Ectodermal cell (in vitro differentiated cells): ENCODE measurements at regions not wholly inside any gene's neighbourhood (a gene's known extent, or its start where the extent isn't known, plus 50 kb on each side); places are given as distances from the start of the nearest gene placed in this dataset.

Source experiments
- H3K27ac ChIP-seq: 2 replicates; pipeline ENCODE4 v1.7.0; 2013; ENCODE audit warnings: mild to moderate bottlenecking, low read depth, low read length; ENCODE audit not compliant: insufficient read depth, poor library complexity, severe bottlenecking
- H3K27me3 ChIP-seq: 2 replicates; pipeline ENCODE4 v1.7.0; 2013; ENCODE audit warnings: mild to moderate bottlenecking, low read length; ENCODE audit not compliant: insufficient read depth, control insufficient read depth, poor library complexity, severe bottlenecking
- H3K36me3 ChIP-seq: one replicate; pipeline ENCODE4 v1.7.0; 2013; ENCODE audit warnings: low read length; ENCODE audit not compliant: control insufficient read depth, insufficient read depth
- H3K4me1 ChIP-seq: one replicate; pipeline ENCODE4 v1.7.0; 2013; ENCODE audit warnings: low read length; ENCODE audit not compliant: control insufficient read depth, insufficient read depth
- H3K4me3 ChIP-seq: 2 replicates; pipeline ENCODE4 v1.7.0; 2013; ENCODE audit warnings: low read depth, low read length, control low read depth; ENCODE audit not compliant: insufficient read depth
- H3K9me3 ChIP-seq: 2 replicates; pipeline ENCODE4 v1.7.0; 2013; ENCODE audit warnings: mild to moderate bottlenecking, low read length, moderate library complexity; ENCODE audit not compliant: control insufficient read depth
- WGBS, 2 experiments: methylation state at CpG; one replicate each; pipeline ENCODE4 v1.1.7; 2013; ENCODE audit warnings: missing lambda C conversion rate in 2 of 2; 5-methylcytosine and 5-hydroxymethylcytosine counted together

DNA sequence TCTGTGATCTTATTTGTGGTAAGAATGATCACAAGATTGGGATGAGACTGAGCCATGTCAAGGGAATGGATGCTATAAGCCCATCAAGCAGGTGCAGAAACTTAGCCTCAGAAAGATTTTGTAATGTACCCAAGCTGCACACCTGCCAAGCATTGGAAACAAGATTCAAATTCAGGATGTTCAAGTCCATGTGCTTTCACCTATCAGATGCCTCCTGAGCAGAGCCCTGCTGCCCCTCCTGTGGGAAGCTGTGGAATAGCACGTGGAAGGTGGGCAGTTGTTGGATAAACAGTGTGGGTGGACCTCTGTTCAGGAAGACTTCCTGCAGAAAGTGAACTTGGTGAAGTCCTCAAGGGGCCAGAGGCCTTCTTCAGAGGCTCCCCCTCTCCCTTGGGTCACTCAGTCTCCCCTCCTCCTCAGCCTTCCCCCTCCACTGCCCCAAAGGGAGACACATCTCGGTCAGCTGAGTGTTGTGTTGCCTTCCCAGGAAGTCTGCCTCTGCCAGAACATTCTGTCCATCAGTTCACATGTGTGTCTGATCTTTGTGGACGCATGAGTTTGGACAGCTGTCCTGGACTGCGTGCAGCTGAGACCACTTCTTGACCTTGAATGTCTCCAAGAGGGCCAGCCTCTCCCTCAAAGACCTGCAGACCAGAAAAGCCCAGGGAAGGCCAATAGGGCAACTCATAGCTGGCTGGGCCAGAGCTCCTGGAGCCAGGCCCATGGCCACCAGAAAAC, 186.1 kb downstream of the INHBB start:
- H3K27me3 ChIP-seq = no peaks in the 10 kb centered on the region
- 78 to 79% methylated on average over 4 of the region's 4 CpGs for WGBS, 2 experiments
- no peak overlapping the region for H3K4me3 ChIP-seq
- no peak overlapping the region for H3K27ac ChIP-seq
- peaks cover 3% of the 10 kb centered on the region for H3K9me3 ChIP-seq
- H3K4me1 ChIP-seq = no peaks in the 10 kb centered on the region
- H3K36me3 ChIP-seq = no peaks in the 10 kb centered on the region

DNA sequence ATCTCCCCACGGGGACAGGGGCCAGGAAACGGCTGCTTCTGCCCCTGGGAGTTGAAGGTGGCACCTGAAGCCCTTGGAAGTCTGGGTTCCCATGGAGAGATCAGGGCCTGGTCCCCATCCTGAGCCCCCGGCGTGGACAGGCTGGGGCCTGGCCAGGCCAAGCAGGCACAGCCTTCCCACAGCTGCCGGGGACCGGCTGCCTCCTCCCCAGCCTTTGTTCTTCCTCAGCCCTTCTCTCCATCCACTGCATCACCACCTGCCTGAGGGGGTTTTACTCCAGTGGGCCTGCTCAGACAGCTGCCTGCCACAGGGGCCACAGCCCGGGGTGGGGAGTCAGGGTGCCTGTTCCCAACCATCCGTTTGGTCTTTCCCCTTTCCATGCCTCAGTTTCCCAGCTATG, 187.7 kb downstream of the INHBB start:
- 90 to 92% methylated on average over 8 of the region's 8 CpGs for WGBS, 2 experiments
- no peaks in the 10 kb centered on the region for H3K27me3 ChIP-seq
- H3K4me1 ChIP-seq = no peaks in the 10 kb centered on the region

DNA sequence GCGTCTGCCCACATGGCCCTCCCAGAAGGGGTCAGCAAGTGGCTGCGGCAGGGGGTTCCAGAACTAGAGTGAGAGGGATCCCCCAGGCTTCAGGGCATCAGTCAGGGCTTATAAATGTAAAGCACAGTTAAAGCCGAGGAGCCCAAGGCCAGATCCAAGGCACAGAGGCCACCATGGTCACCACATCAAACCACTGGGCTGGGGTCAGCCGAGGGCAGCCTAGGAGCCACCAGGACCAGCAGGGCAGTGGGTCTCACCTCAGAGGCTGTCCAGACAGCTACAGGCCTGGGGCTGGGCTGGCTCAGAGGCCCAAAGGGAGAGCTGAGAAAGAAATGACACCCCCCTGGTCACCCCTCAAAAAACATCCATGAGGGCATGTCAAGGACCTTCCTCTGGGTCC, 188.5 kb downstream of the INHBB start:
- no peak overlapping the region for H3K4me3 ChIP-seq
- 92 to 96% methylated on average over 4 of the region's 4 CpGs for WGBS, 2 experiments
- H3K9me3 ChIP-seq = peaks cover 3% of the 10 kb centered on the region
- H3K36me3 ChIP-seq = no peaks in the 10 kb centered on the region
- H3K27me3 ChIP-seq = no peaks in the 10 kb centered on the region
- no peaks in the 10 kb centered on the region for H3K4me1 ChIP-seq
- H3K27ac ChIP-seq = no peak overlapping the region

More for the DNA sequence above, 187.7 kb downstream of the INHBB start:
- Histone ChIP-seq H3K36me3 (no peaks in the 10 kb centered on the region), H3K9me3 (peaks cover 3% of the 10 kb centered on the region), H3K27ac (no peak overlapping the region), H3K4me3 (no peak overlapping the region)

DNA sequence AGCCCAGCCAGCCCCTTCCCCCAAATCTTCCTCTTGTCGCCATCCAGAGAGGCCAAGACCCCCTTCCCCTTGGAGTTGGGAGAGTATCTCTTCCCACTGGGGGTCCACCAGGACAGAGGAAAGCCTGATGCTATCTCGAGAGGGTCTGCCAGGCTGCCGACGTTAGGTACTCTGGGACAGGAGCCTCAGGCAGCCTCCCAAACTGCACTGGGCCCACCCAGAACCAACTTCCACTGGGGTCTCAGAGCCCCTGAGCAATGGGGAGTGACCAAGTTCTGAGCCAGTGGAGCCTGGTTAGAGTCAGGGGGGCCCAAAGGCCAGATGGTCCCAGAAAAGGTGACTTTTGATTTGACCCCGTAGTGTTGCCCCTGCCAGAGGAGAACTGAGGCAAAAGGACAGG, 189.1 kb downstream of the INHBB start:
- H3K9me3 ChIP-seq = peaks cover 3% of the 10 kb centered on the region
- H3K4me1 ChIP-seq = peaks cover 2% of the 10 kb centered on the region
- H3K4me3 ChIP-seq = no peak overlapping the region
- no peaks in the 10 kb centered on the region for H3K27me3 ChIP-seq
- WGBS, 2 experiments = 88 to 93% methylated on average over 5 of the region's 5 CpGs
- H3K27ac ChIP-seq = no peak overlapping the region
- H3K36me3 ChIP-seq = no peaks in the 10 kb centered on the region

DNA sequence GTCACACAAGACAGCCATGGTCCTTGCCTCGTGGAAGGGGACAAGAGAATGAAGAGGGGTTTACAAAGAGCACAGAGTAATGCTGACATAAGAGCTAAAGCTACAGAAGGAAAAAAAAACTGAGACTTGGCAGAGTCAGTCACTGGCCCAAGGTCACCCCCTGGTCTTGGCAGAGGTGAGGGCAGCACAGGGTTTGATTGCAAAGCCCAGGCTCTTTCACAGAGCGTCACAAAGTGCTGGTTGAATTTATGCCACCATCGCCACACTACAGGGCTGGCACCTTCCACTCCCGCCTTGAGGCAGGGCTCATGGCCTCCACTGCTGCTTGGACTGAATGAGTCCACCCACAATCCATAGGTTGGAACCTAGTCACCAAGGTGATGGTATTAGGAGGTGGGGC, 190.2 kb downstream of the INHBB start:
- Histone ChIP-seq H3K36me3 (no peaks in the 10 kb centered on the region), H3K27ac (no peak overlapping the region), H3K9me3 (no peaks in the 10 kb centered on the region), H3K4me3 (no peak overlapping the region), H3K4me1 (peaks cover 13% of the 10 kb centered on the region), H3K27me3 (no peaks in the 10 kb centered on the region)
- WGBS, 2 experiments = 87 to 95% methylated on average over 4 of the region's 4 CpGs

DNA sequence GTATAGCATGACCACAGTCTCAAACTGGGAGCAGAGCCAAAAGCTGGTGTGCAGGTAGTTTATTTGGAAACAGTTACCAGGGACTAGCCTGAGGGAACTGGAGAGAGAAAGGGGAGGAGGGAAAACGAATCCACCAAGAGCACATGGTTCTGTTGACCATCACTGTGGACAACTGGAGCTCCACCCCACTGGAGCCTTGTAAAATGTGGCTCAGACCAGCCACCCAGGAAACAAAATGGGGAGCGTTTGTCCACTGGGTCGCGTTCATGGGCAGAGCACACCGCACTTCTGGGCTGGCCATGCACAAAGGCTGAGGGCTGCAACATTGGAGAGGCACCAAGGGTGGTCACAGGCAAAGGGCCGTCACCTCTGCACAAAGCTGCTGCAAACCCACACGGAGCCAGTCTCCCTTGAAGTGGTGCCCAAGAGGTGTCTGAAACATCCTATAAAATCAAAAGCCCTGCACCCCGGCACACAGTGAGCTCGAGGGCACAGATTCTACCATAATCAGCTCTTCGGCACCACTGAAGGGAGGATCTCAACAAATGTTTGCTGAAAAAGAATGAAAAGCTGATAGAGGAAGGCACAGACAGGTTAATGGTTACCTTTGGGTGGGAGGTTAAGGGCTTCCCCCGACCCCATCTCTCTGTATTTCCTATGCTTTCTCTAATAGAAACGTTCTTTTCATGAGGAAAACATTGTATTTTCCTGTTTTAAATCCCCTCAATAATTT, 192.9 kb downstream of the INHBB start:
- WGBS, 2 experiments = 92 to 93% methylated on average over 12 of the region's 12 CpGs
- Histone ChIP-seq H3K4me1 (peaks cover 14% of the 10 kb centered on the region), H3K9me3 (no peaks in the 10 kb centered on the region), H3K4me3 (no peak overlapping the region), H3K36me3 (no peaks in the 10 kb centered on the region), H3K27ac (no peak overlapping the region), H3K27me3 (no peaks in the 10 kb centered on the region)

DNA sequence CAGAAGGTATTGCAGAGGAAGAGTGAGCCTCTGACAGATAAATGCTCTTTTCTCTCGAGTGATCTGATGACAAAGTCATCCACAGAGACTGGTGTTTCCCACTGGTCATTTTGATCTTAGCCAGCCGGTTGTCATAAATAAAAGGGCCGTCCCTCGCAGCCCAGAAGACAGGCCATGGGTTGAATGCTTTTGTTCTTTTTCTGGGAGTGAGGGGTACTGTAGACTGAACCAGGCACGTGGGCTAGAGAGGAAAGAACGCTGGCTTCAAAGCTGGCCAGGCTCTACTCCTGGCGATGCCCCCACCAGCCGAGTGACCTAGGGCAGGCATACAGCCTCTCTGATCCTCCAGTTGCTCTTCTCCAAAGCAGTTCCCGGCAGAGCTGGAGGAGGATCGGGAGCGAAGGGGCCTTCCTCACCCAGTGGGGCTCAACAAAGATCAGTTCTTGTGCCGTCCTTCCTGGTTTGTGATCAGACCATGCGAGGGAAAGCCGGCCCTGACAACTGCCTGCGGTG, 193.5 kb downstream of the INHBB start:
- Histone ChIP-seq H3K27ac (no peak overlapping the region), H3K4me3 (no peak overlapping the region), H3K4me1 (peaks cover 14% of the 10 kb centered on the region), H3K9me3 (no peaks in the 10 kb centered on the region), H3K27me3 (no peaks in the 10 kb centered on the region), H3K36me3 (no peaks in the 10 kb centered on the region)
- 87% methylated on average over 15 of the region's 15 CpGs for WGBS, 2 experiments

DNA sequence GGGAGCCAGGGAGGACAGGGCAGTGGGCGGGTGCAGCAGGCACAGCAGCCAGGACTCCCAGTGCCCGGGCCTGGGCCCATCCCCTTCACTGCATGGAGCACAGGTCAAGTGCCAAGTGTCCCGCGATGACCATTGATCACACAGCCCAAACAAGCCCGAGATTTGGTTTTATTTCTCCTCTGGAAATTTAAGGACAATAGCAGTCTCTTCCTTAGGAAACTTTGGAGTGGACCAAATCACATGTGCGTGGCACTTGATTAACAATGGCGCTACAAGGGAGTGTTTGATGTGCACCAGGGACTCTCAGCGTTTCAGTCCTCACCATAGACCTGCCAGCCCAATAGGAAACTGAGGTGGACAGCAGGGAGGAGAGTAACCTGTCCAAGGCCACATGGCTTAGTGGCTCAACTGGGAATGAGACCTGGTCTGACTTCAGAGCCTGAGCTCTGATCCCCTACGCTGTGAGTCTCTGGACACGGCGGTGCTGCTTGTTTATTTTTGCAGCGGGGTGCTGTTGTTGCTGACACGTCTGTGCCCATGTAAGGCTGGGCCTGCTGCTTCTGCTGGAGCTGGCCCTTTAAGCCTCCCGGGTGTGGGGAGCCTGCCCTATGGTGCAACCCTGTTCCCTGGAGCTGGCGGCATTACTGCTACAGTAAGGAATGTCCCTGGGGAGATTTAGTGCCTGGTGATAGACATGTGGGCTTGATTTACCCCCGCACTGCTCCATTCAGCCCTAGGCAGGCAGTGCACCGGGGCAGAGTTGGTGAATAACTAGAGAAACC, 194.2 kb downstream of the INHBB start:
- H3K4me3 ChIP-seq = no peak overlapping the region
- H3K27ac ChIP-seq = no peak overlapping the region
- no peaks in the 10 kb centered on the region for H3K9me3 ChIP-seq
- H3K27me3 ChIP-seq = no peaks in the 10 kb centered on the region
- peaks cover 14% of the 10 kb centered on the region for H3K4me1 ChIP-seq
- WGBS, 2 experiments = 66% methylated on average over 17 of the region's 17 CpGs
- no peaks in the 10 kb centered on the region for H3K36me3 ChIP-seq

DNA sequence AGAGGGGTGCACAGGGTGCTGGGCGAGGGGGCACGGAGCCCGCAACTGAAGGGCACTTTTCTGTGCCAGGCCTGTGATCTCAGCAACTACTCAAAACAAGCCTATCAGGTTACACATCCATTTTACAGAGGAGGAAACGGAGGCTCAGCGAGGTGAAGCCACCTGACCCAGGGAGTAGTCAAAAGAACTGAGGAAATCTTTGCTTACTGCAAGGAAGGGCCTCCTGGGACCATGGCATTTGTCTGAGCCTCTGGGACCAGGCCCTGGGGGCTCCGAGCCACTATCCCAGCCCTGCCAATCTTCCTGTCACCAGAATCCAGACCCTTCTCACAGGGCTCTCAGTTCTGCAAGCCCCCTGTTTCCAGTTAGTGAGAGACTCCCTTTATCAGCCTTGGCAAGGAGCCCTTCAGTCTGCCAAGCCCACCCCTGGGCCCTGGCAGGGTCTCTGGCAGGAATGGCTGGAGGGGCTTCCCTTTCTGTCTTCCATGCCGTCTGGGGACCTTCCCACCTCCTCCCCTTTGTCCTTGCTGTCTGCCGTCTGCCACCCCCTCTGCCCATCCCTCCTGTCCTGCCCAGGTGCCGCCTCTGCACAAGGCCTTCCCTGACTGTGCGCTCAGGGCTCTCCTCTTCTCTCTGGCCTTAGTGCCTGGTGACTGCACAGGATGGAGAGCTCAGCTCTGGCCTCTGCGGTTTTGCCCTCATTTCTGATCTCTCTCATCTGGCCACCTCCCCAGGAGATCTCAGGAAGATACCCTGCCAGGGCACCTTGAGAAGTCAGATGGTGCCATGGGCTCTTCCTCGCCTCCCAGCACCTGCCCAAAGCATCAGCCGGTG, 194.7 kb upstream of the GLI2 start:
- Histone ChIP-seq H3K36me3 (no peaks in the 10 kb centered on the region), H3K4me1 (peaks cover 19% of the 10 kb centered on the region), H3K27ac (no peak overlapping the region), H3K27me3 (no peaks in the 10 kb centered on the region), H3K9me3 (no peaks in the 10 kb centered on the region), H3K4me3 (no peak overlapping the region)
- 79 to 81% methylated on average over 13 of the region's 13 CpGs for WGBS, 2 experiments
